PC-3 (cell line): ENCODE measurements at regions not wholly inside any gene's neighbourhood (a gene's known extent, or its start where the extent isn't known, plus 50 kb on each side); places are given as distances from the start of the nearest gene placed in this dataset.

Experiments
- EZH2 ChIP-seq: fragments of 300-600 bp; sonication (generic); IDR thresholded peaks from one replicate; pipeline ENCODE4 v1.6.1; 2017; ENCODE audit warnings: antibody characterized with exemption, mild to moderate bottlenecking, low read length; ENCODE audit not compliant: unreplicated experiment
- TF ChIP-seq, protein P1 (sequence below): fragments of 300-600 bp; sonication (generic); conservative IDR thresholded peaks from 2 replicates; pipeline ENCODE4 v1.5.1; 2017; ENCODE audit warnings: antibody characterized with exemption, low read depth, mild to moderate bottlenecking, low read length

DNA sequence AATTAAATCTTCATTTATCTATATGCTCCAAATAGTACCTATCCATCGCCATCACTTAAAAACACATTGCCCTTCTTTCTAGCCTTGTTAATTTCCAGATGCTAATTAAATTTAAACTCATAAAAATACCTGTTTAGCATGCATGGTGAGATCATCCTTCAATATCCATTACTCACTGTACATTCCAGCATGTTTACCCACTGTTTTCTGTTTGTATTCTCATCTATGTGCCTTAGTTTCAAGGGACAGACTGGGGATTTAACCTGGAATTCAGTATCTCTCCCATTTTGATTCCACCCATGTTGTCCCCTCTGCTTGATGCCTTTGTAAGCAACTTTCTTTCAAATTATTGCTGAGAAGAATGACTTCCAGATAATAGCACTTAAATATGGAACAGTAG, 208.0 kb downstream of the SPTSSA start:
- no peak for TF ChIP-seq EZH2
- TF ChIP-seq, protein P1, sequence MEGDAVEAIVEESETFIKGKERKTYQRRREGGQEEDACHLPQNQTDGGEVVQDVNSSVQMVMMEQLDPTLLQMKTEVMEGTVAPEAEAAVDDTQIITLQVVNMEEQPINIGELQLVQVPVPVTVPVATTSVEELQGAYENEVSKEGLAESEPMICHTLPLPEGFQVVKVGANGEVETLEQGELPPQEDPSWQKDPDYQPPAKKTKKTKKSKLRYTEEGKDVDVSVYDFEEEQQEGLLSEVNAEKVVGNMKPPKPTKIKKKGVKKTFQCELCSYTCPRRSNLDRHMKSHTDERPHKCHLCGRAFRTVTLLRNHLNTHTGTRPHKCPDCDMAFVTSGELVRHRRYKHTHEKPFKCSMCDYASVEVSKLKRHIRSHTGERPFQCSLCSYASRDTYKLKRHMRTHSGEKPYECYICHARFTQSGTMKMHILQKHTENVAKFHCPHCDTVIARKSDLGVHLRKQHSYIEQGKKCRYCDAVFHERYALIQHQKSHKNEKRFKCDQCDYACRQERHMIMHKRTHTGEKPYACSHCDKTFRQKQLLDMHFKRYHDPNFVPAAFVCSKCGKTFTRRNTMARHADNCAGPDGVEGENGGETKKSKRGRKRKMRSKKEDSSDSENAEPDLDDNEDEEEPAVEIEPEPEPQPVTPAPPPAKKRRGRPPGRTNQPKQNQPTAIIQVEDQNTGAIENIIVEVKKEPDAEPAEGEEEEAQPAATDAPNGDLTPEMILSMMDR, result no peak
